ENCODE measurements at regions not wholly inside any gene's neighbourhood (a gene's known extent, or its start where the extent isn't known, plus 50 kb on each side); places are given as distances from the start of the nearest gene placed in this dataset.

DNA sequence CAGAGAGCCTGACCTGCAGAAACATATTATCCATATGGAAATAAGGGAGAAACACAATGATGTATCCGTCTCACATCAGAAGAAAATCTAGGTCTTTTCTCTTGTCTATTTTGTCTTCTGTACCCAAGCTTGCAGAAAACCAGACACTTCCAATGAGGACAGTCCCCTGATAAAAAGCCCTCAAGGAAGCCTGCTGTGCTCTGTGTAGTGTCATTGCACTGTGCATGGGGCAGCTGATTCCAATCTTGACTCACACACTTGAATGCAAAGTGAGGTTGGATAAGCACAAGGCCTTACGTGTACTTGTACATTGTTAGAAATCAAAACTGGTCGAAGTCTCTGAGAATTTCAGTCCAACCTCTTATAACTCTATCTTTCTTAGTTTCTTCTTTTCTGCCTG, 256.6 kb upstream of the MYOCD start:
- WGBS (ENCODE audit: insufficient coverage, insufficient replicate concordance, low lambda C conversion rate, missing lambda C conversion rate): 67% methylated on average over 3 of the region's 3 CpGs
- ChIA-PET SMC1A (ENCODE audit: uncharacterized antibody, unreplicated experiment) (interaction anchor here (3.0 kb wide), 1 partner anchor 23 kb away, joined by 10 read pairs; no protein-coding TSS in a partner anchor), CTCF (no interaction called here), RAD21 (ENCODE audit: unreplicated experiment) (no interaction called here), POLR2A (no interaction called here)
- intact Hi-C loops (cut with micrococcal nuclease; ENCODE audit: unreplicated experiment): no loop called here
- no peaks in the 10 kb centered on the region; a peak in 1 of 4 replicates for H3K27me3 ChIP-seq (replicated peaks in 1 of 2; ENCODE audit: control insufficient read depth in 2 of 2, insufficient read depth in 2 of 2, low read length in 1 of 2)
- no peak overlapping the region for H2AFZ ChIP-seq (ENCODE audit: control insufficient read depth, low read depth, low read length)
- H4K20me1 ChIP-seq (ENCODE audit: control insufficient read depth, insufficient read depth): no peaks in the 10 kb centered on the region
- no TSS peak for BruUV-seq (replicated peaks)
- no peak overlapping the region for H3K4me2 ChIP-seq (ENCODE audit: control insufficient read depth, insufficient read depth)
- H3K9ac ChIP-seq (ENCODE audit: control insufficient read depth, insufficient read depth, low read length): no peak overlapping the region
- no peak for FAIRE-seq
- H3K27ac ChIP-seq (ENCODE audit: control insufficient read depth, insufficient read depth): no peak overlapping the region
- no peak for DNase-seq (ENCODE audit: low read depth, low spot score)
- TF ChIP-seq SUPT20H (IDR thresholded peaks at IDR 0.05; ENCODE audit: borderline replicate concordance, control insufficient read depth, low read depth, low read length) (no peak), ELK1 (IDR thresholded peaks at IDR 0.05; ENCODE audit: low read depth, low read length) (no peak), BMI1 (IDR thresholded peaks at IDR 0.05; ENCODE audit: borderline replicate concordance) (no peak), YBX1 (IDR thresholded peaks at IDR 0.05) (no peak), NKRF (conservative IDR thresholded peaks at IDR 0.05) (no peak), SPI1 (IDR thresholded peaks at IDR 0.05; ENCODE audit: borderline replicate concordance, insufficient read depth, low read depth, low read length) (no peak), MEF2A (IDR thresholded peaks at IDR 0.05; ENCODE audit: insufficient read depth, low read depth, low read length) (no peak), TAF1 (IDR thresholded peaks at IDR 0.05; ENCODE audit: borderline replicate concordance, low read depth, low read length) (no peak), NBN (IDR thresholded peaks at IDR 0.05) (no peak), TARDBP (IDR thresholded peaks at IDR 0.05; ENCODE audit: borderline replicate concordance) (no peak), YY1 (IDR thresholded peaks at IDR 0.05; ENCODE audit: low read depth, low read length) (no peak), CBX3 (IDR thresholded peaks at IDR 0.05; ENCODE audit: borderline replicate concordance, low read depth) (no peak), RAD21 (IDR thresholded peaks at IDR 0.05; ENCODE audit: insufficient read depth, low read depth, low read length) (no peak), RCOR1 (conservative IDR thresholded peaks at IDR 0.05; ENCODE audit: low read depth, low read length) (no peak), BACH1 (IDR thresholded peaks at IDR 0.05; ENCODE audit: borderline replicate concordance) (no peak), EP300 (IDR thresholded peaks at IDR 0.05; ENCODE audit: borderline replicate concordance in 1 of 2, control insufficient read depth in 1 of 2, low read depth in 2 of 2, low read length in 2 of 2) (no peak), TCF3 (IDR thresholded peaks at IDR 0.05; ENCODE audit: borderline replicate concordance, insufficient read depth, low read depth, low read length) (no peak)
- H3K4me1 ChIP-seq (ENCODE audit: control insufficient read depth, insufficient read depth, low read length): no peaks in the 10 kb centered on the region
- in situ Hi-C loops (cut with MboI): loop anchor here (5.0 kb wide), 1 partner anchor 52 kb away; no protein-coding TSS in a partner anchor
- no peak for ATAC-seq
- no peaks in the 10 kb centered on the region for H3K9me3 ChIP-seq (replicated peaks; ENCODE audit: control insufficient read depth, insufficient read depth, low read length)
- no peaks in the 10 kb centered on the region for H3K36me3 ChIP-seq (ENCODE audit: control insufficient read depth in 2 of 2, insufficient read depth in 2 of 2, low read length in 1 of 2)
- H3K4me3 ChIP-seq: no peak overlapping the region
- H3K79me2 ChIP-seq (ENCODE audit: control insufficient read depth, insufficient read depth, low read length): no peaks in the 10 kb centered on the region

Measured in GM12878 (cell line).